ENCODE measurements at regions not wholly inside any gene's neighbourhood (a gene's known extent, or its start where the extent isn't known, plus 50 kb on each side); places are given as distances from the start of the nearest gene placed in this dataset.
A peak's percentile ranks its signal among the peaks of the same experiment; 100 is the strongest.
"Not testable (repeated sequence)": the region's sequence is repeated elsewhere in the genome, so short reads cannot be mapped to it uniquely, and the experiment has no call there.

GRCh38 chr3:197406266-197406665, 107.9 kb upstream of the DLG1 start:
- no peak for ATAC-seq

GRCh38 chr3:197404754-197405153, 106.3 kb upstream of the DLG1 start:
- ATAC-seq: no peak
- DNase-seq: no peak

More at GRCh38 chr3:197406266-197406665, 107.9 kb upstream of the DLG1 start:
- DNase-seq: no peak

- DNase-seq (no peak), ATAC-seq (no peak)
Observed at GRCh38 chr3:197404030-197404429, 105.6 kb upstream of the DLG1 start.

GRCh38 chr3:197402401-197402800, 104.0 kb upstream of the DLG1 start:
- DNase-seq, ATAC-seq: not testable (repeated sequence)

GRCh38 chr3:197399486-197399885, 101.1 kb upstream of the DLG1 start:
- ATAC-seq (no peak), DNase-seq (no peak)

GRCh38 chr3:197398286-197398878, 100.0 kb upstream of the DLG1 start:
- DNase-seq (peak; percentile 61), ATAC-seq (peak; percentile 93)

GRCh38 chr3:197397838-197398237, 99.4 kb upstream of the DLG1 start:
- DNase-seq (no peak), ATAC-seq (no peak)

- ATAC-seq (peak; percentile 84), DNase-seq (peak; percentile 66)
Observed at GRCh38 chr3:197394464-197395321, 96.3 kb upstream of the DLG1 start.

- not testable (repeated sequence) for DNase-seq, ATAC-seq
Observed at GRCh38 chr3:197394126-197394463, 95.7 kb upstream of the DLG1 start.

GRCh38 chr3:197393711-197394110, 95.3 kb upstream of the DLG1 start:
- no peak for DNase-seq

GRCh38 chr3:197392961-197393360, 94.5 kb upstream of the DLG1 start:
- DNase-seq (no peak), ATAC-seq (no peak)

More at GRCh38 chr3:197393711-197394110, 95.3 kb upstream of the DLG1 start:
- ATAC-seq: no peak

- no peak for DNase-seq
- ATAC-seq: no peak
Observed at GRCh38 chr3:197381371-197381770, 83.0 kb upstream of the DLG1 start.

- no peak for ATAC-seq
- no peak for DNase-seq
Observed at GRCh38 chr3:197380786-197381185, 82.4 kb upstream of the DLG1 start.

GRCh38 chr3:197378985-197379718, 80.7 kb upstream of the DLG1 start:
- no peak for DNase-seq
- ATAC-seq: no peak

GRCh38 chr3:197376735-197377555, 78.5 kb upstream of the DLG1 start:
- DNase-seq (no peak), ATAC-seq (no peak)

- DNase-seq: no peak
- no peak for ATAC-seq
Observed at GRCh38 chr3:197376020-197376419, 77.6 kb upstream of the DLG1 start.

GRCh38 chr3:197375001-197375441, 76.6 kb upstream of the DLG1 start:
- ATAC-seq: no peak

GRCh38 chr3:197373096-197373495, 74.7 kb upstream of the DLG1 start:
- DNase-seq (no peak), ATAC-seq (no peak)

More at GRCh38 chr3:197375001-197375441, 76.6 kb upstream of the DLG1 start:
- DNase-seq: no peak

GRCh38 chr3:197372047-197372661, 73.7 kb upstream of the DLG1 start:
- DNase-seq (no peak), ATAC-seq (no peak)

GRCh38 chr3:197371591-197372046, 73.2 kb upstream of the DLG1 start:
- ATAC-seq: no peak
- DNase-seq: no peak

GRCh38 chr3:197369545-197369944, 71.1 kb upstream of the DLG1 start:
- ATAC-seq: no peak
- DNase-seq: no peak

All from stimulated activated naive CD8-positive, alpha-beta T cell treated with anti-CD3 and anti-CD28 coated beads, Interleukin-15, Interleukin-2, amounts not matched to agents 100 U/mL and 50 U/mL, for 24 hours (primary cell).